NCI-H1105 (cell line): ENCODE measurements at regions not wholly inside any gene's neighbourhood (a gene's known extent, or its start where the extent isn't known, plus 50 kb on each side); places are given as distances from the start of the nearest gene placed in this dataset.

Source experiments
- DNase-seq: peaks from one replicate; lab custom pipeline; 2025; lab: John Stamatoyannopoulos, UW

DNA sequence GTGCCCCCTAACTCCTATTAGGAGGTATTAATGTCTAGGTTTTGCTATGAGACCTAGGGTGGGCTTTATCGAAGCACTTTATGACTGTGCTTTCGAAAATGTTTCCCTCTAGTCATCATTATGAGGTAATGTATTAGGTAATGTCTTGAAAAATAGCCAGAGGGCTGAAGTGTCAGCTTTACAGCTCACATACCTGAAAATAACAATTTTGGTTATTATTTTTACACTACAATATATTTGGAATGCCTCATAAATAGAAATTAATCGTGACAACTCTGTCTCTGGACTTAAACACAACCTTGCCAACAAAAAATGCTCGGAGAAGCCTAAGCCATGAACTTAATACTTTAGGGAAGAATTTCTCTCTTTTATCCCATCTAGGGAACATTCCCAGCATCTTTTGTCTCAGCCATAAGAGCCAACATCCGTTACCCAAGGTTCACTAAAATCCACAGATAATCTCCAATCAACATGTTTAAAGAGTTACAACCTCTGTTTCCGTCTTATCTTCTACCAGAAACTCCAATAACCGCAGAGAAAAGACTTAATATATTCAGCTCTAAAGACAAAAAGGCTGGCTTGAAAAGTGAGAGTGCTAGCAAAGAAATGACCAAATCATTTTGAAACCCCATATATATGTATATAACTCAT, 130.9 kb upstream of the RND3 start:
- DNase-seq = no peak

DNA sequence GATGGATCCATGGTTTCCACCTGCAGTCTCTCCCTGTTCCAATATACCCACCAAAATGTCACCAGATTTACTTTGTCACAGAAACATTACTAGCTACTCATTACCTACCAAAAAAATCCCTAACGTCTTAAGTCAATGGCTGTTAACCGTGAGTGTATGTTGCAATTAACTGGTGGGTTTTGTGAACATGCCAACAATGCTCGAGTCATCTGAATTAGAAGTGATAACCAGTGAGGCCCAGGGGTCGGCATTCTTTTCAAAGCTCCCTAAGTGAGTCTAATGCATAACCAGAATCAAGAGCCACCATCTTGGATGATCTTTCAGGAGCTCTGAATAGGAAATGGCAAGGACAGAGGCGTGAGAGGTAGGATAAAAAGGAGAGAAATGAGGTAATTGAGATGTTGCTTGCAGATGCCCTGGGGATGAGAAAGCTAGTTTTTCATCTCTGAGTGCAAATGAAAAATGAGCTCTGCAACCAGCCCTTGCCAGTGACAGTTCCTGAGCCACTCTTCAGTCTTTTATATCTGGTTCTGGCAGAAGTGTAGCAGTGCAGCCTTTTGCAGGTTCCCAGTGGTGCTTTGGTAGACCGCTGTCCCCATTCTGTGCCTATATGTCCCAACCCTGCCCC, 130.0 kb upstream of the RND3 start:
- no peak for DNase-seq

DNA sequence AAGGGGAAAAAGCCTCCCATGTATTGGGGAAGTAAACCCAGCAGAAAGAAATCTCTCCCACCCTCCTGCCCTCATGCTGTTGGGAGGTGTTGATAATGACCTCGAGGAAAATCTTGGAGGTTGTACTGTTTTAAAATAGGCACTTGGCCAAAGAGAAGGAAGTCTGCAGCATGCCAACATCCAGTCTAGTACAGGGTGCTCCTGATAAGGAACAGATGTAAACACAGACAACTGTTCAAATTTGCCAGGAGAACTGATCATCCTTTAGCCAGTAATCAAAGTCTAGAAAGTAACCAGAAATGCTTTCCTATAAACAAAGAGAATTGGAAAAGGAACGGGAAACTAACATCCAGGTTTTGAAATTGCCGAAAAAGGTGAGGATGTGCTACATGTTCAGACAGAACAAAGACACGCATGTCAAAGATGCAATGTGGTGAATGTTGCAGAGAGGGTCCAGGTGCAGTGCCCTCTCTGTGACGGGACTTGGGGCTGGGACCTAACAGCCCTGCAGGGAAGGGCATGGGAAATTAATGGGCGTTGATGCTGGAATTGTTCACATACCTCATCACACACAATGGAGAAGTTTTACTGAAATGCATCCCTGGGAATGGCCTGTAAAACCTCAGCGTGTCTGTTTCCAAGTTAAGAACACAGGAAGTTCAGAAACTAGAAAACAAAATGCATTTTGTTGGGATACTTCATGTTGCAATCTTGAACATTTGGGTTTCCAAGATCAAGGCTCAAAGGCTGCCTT, 125.7 kb upstream of the RND3 start:
- no peak for DNase-seq

DNA sequence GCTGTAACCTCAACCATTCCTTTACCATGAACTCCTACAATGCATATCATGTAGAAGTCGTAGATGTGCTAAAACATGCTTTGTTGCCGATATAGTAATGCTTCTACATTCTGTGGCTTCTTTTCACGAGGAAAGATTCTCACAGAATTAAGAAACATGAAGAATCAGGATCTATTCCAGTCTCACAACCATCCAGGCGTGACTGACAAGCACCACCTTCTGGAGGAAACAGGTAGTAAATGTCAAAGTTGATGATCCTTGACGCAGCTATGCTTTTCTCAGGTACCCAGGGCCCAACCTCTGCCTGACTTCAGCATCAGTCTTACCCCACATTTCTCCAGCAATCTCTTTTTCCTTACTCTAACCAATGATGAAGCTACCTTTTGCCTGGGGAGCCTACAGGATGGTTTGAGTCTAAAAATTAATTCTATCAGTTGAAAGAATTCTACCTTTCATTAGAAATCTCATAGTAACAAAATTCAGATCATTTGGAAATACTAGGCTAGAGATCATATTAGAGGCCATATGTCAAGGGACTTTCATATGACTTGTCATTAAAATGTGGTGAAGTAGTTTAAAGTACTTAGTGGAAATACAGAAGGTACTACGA, 123.3 kb upstream of the RND3 start:
- DNase-seq = no peak

DNA sequence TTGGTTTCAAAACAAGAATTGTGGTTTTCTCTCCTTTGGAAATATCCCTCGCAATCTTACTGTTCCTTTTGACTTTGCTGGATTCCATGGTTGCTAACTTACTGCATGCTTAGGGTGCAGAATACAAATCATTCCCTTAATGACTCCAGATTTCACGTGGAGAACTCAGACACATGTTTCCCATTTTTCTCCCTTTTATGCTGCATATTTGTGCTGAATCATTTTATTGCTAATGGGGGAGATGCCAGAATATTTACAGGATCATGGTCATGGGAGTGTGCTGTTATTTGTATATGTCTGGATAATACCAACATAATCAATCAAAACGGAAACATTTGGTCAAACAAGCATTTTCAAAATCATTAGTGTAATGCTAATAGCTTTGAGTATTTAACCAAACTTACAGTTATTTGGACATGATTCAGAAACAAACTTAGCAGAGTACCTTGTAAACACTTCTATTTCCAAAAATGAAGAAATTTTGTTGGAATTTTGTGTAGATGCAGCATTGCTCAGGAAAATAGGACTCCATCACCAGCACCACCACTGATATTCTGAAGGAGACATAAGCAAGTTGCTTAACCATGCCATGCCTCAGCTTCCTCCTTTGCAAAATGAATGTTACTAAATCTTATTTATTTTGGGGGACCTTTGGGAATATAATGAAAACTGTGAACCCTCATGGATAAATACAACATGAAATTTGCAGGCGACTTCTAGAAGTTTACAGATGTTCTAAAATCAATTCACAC, 122.5 kb upstream of the RND3 start:
- no peak for DNase-seq

DNA sequence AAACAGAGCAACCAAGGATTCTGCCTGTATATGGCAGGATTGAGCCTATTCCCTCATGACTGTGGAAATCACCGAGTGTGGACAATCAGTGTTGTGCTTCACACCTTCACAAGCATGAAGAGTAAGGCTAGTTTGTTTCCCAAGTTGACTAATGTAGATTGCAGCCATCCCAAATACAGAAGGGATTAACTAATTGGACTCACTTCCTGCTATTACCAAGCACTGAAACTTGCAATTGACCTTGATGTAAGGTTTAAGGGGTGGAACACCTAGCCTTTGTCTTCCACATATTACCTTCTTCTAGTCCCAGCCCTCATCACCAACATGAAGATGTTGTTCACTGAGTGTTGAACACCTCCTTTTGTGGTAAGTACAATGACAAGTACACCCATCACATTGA, 120.9 kb upstream of the RND3 start:
- no peak for DNase-seq

DNA sequence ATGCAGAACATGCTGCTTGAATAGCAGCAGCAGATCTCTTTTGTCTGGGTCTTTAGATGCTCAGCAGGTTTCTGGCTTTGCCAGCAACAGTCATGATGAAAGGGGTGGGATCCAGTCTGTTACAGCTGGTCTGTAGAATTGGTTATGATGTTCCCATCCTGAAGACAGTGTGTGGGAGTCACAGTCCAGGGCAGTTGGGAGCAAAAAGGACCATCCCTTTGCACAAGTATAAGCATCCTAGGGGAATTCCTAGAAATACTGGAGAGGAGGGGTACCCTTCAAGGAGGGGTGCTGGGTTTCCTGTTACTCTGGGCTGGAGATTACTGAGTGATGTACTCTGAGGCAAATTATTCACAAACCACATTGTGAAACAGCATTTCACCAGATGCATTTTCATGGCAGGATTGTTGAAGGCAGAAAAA, 119.9 kb upstream of the RND3 start:
- no peak for DNase-seq

DNA sequence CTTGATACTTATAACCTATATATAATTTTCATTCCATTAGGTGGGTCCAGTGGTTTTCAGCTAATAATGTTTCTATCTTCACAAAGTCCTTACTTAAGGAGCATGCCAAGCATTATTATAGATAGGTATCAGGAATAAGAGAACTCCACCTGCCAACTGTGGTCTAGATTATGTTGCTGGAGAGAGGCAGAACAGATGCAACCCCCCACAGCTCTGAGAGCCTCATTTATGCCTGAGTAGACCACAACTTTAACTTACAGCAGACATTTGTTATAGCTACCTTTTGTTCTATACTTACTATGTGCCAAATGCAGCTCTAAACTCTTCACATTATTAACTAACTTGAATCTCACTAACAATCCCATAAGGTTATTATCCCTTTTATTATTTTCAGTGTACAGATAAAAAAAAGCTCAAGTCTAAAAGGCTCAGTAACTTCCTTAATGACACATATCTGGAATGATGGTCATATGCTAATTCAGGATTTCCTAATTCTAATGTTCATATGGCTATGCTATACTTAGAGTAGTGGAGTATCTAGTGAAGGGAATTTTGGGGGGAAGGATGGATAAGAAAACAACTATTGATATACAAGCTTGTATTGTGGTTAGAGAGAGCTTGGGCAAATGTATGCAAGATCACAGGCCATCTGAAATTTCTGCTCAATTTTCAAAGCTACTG, 119.1 kb upstream of the RND3 start:
- no peak for DNase-seq

DNA sequence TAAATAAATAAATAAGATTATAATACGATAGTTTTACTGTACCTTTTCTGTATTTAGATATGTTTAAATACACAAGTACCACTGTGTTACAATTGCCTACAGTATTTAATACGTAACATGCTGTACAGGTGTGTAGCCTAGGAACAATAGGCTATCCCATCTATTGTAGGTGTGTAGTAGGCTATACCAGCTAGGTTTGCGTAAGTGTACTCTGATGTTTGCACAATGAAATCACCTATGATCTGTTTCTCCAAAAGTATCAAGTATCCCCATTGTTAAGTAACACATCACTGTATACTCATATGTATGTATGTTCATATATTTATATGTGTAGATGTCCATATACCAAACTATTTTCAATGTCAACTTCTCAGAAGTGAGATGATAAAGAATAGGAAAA, 118.2 kb upstream of the RND3 start:
- no peak for DNase-seq

DNA sequence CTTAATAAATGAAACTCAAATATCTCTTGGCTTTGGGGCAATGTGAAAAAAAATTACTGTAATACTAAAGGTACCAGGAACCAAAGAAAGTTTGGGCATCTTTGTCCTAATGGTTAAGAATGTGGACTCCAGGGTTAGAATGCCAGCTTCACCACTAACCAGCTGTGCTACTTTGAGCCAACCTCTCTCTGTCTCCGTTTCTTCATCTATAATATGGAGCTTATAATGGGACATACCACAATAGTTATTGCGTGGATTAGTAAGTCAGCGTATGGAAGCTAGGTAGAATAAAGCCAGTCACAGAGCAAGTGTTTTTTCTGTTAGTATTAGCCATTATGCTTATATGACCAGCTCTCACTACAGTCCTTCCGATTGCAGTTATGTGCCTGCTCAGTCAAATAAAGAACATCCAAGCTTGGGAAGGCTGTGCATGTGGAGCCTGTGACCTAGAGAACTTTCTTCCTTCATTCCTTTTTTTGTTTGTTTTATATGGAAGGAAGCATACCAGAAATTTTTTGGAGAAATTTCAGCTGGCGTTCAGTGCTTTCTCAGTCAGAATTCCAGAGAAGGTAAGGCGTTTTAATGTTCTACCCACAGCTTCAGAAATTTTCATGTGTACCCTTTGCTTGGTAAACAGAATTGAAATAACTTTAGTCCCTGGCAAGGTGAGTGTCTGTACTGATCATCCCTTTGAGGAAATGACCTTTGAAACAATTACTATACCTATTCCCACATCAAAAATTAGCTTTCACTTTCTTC, 114.0 kb upstream of the RND3 start:
- DNase-seq = no peak

DNA sequence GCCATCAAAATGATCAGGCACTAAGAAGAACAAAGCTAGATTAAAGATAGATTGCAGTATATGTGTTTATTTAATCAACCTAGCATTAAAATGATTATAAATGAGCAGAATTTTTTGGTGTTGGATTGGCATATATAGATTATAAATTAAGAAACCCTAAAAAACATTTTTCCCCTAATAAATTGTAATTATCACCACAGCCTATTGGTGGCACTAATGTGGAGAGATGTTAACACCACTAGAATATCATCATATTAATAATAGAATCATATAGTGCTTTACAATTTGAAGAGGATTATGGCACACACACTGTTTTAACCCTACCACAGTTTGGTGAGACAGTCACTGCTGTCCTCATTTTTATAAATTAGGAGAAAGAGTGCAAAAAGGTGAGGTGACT, 112.4 kb upstream of the RND3 start:
- DNase-seq = no peak

DNA sequence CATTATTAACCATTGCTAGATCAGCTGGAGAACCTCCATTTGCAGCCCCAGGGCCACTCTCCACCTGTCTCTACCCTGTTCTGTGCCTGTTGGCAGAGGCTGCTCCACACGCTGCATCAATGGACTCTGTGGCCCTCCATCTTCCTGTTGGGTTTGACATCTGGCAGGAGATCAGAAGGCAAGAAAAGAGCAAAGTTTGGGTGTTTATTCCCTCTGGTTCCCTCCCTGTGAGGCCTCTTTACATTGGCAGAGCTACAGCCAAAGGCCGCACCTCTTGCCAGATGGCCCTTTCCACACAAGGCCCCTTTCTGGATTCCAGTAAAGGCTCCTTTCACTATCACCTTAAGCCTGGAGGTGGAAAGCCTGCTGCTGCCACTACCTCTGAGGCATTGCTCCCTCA, 110.9 kb upstream of the RND3 start:
- no peak for DNase-seq

DNA sequence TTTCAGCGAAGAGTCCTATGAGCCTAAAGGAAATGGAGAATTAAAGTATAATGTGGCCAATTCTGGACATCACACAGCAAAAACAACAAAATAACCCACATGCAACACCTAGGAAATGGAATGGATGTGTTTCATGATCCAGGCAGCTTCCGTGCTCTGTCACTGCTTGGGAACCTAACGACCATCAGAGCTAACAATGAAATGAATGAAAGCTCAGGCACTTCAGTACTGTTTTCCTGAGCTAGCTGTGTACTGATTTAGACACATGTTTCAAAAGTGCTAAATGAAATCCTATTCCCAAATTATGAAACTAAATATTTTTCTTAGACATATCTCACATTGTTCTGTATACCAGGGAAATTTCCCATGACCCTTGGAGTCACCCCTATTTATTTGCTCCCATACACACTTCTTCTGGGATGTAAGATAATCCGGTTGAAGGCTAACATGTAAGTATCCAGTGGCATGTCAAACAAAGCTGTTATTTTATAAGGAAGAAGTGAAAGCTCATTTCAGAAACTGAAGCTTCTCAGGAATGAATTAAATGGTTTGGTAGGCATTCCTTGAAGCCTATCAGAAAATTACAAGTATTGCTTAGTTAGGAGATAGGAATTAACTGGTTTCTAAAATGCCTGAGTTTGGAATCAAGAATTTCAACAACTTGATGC, 108.5 kb upstream of the RND3 start:
- no peak for DNase-seq

DNA sequence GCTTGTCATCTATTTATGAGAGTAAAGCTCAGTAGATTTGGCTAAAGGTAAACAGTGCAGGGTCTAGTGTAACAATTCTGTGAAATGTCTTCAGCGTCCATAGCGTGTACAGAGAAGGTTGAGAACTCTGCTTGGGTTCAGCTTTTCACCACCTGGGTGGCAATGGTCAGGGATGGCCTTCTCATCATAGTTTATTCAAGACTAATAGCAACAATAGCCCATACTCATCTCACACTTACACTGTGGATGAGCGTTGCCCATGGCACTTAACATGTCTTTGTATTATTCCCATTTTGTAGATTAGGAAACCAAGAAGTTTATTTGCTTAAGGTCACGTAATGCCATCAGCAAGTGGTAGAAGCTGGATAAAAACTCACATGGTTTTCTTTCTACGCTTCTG, 106.8 kb upstream of the RND3 start:
- no peak for DNase-seq

DNA sequence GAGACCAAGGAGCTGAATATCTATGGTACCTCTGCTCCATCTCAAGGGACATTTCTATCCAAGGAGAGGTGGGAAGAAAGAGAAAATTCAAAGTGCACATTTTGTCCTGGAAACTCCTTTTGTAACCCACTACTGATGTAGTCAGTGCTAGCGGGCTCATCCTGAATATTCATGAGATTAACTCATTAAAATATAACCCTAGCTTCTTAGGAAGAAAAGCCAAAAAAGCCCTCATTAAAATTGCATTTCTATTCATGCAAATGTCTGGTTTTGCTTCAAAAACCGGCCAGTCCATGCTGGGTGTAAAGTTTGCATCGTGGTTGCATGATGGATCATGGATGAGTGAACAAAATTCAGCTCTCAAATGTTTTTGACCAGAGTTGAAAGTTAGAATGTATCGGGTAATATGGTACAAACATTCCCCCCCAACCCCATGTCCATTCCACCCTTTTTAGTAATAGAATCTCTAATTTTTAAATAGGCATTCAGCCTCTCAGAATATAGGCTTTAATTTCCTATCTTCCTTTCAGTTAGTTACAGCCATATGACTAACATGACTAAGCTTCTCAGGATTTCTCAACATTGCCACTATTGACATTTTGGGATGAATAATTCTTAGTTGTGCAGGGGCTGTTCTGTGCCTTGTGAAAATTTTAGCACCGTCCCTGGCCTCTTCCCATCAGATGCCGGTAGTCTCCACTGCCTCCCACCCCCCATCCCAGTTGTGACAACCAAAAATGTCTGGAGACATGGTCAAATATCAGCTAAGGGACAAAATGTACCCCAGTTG, 104.2 kb upstream of the RND3 start:
- no peak for DNase-seq

DNA sequence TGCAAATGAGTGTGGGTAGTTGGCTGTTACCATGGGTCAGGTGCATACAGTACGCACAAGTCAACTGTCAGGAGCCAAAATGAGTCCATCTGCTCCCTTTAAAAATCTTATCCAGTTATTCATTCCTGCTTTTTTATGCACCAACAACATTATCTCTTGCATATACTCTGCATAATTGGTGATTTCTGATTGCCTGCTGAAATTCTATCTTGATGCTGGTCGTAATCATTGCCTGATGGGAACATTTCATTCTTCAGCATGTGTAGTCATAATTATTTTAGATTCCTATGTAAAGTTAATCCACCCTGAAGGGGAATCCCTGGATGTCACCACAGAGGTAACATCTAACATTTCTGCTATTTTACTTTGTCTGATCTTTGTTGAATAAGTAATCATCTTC, 102.2 kb upstream of the RND3 start:
- DNase-seq = no peak

DNA sequence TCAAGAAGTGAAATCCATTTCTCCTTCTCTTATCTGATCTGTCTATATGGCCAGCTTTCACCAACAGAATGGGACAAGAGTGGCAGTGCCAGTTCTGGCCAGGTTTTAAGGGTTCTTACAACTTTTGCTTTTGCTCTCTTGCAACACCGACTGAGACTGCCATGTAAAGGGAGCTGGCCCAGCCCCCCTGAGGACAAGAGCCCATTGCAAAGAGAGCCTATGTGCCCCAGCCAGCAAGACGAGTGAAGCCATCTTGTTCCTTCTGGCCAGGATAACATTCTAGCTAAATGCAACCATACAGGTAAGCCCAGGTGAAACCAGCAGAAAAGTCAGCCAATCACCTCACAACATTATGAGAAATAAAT, 101.0 kb upstream of the RND3 start:
- DNase-seq = no peak

DNA sequence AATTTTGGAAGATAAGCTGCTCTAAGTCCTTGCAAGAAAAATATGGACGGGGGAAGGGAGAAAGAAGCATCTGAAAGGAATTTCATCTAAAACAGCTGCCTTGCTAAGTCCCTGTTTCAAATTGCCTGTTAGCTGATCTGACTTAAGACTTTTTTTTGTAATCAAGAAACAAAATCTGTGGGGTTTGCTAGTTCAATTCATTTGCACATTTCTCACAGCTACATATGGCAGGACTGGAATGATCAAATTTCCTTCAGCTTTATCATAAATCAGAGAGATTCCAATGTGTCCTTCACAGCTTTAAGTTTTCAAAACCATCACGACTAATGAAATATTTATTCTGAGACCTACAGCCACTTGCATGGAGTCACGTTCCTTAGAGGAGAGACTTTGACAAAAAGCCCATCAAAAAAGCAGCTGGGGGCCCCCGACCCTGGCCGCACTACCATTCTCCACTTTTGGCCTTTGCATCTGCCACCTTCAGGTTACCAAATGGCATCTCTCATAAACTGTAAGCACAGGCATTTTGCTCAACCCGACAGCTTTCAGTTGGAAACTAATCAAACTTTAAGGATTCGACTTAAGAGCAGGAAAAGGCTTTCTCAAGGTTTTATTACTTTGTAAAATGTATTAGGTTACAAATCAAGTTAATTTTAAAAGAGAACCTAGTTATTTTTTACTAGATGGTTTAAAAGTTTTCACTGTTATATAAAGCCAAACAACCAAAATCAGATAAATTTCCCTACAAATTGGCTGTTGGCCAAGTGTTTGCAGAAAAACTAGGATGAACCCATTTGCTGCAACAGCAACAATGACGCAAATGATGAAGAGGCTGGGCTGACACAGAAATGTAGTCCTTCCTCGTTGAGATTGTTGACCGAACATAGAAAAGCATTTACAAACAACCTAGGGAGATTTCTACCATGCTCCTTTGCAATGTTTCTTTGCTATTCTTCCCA, 100.4 kb upstream of the RND3 start:
- no peak for DNase-seq

DNA sequence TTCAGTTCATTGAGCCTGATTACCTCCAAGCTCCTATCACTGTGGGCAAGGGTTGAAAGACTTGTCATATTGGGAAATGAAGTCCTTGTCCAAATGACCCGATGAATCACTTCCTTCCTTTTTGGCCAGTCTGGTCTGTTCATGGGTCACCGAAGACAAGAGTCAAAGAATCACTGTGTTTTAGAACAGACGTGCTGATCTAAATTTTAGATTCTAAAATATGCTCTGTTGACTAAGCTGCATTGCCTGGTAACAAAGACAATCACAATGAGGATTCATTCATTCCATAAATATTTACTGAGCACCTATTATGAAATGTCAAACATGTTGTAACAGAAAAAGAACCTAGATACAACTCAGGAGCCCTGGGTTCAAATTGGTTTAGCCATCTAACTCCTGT, 99.4 kb upstream of the RND3 start:
- no peak for DNase-seq
